Right lobe of liver (tissue), 4 donors: ENCODE measurements at regions not wholly inside any gene's neighbourhood (a gene's known extent, or its start where the extent isn't known, plus 50 kb on each side); places are given as distances from the start of the nearest gene placed in this dataset.

ENCODE experiments used
- POLR2A ChIP-seq: fragments of 450-650 bp; IDR thresholded peaks from one replicate; pipeline ENCODE4 v1.6.1; 2017; ENCODE audit warnings: antibody characterized with exemption, mild to moderate bottlenecking
- TF ChIP-seq, protein P1 (sequence below), 4 donors: fragments of 200-600 bp in 3 of 4; fragments of 450-650 bp in 1 of 4; IDR thresholded peaks; one replicate each; pipeline versions ENCODE4 v1.5.1 to v1.8.0; 2016 to 2022; ENCODE audit warnings: antibody characterized with exemption in 4 of 4, mild to moderate bottlenecking in 2 of 4
- donor health status: DM: no; HTN: no; CAD: no.
- donor health status: DM: no; HTN: no; CAD: no.
- donor health status: DM: no; HTN: yes; CAD: no.

GRCh38 chr4:29853833-29854232 lies 866.3 kb upstream of the PCDH7 start:
- TF ChIP-seq, protein P1, sequence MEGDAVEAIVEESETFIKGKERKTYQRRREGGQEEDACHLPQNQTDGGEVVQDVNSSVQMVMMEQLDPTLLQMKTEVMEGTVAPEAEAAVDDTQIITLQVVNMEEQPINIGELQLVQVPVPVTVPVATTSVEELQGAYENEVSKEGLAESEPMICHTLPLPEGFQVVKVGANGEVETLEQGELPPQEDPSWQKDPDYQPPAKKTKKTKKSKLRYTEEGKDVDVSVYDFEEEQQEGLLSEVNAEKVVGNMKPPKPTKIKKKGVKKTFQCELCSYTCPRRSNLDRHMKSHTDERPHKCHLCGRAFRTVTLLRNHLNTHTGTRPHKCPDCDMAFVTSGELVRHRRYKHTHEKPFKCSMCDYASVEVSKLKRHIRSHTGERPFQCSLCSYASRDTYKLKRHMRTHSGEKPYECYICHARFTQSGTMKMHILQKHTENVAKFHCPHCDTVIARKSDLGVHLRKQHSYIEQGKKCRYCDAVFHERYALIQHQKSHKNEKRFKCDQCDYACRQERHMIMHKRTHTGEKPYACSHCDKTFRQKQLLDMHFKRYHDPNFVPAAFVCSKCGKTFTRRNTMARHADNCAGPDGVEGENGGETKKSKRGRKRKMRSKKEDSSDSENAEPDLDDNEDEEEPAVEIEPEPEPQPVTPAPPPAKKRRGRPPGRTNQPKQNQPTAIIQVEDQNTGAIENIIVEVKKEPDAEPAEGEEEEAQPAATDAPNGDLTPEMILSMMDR (IDR thresholded peaks at IDR 0.05), result no peak
- no peak for TF ChIP-seq POLR2A
